Stimulated activated CD8-positive, alpha-beta memory T cell treated with anti-CD3 and anti-CD28 coated beads, Interleukin-15, amount 100 ng/mL, for 48 hours (primary cell): ENCODE measurements at regions not wholly inside any gene's neighbourhood (a gene's known extent, or its start where the extent isn't known, plus 50 kb on each side); places are given as distances from the start of the nearest gene placed in this dataset.
A peak's percentile ranks its signal among the peaks of the same experiment; 100 is the strongest.

Source experiments
- DNase-seq, 2 donors: peaks; one replicate each; pipeline ENCODE4 v3.0.0-alpha.2; 2020; ENCODE audit warnings: low read depth in 2 of 2

DNA sequence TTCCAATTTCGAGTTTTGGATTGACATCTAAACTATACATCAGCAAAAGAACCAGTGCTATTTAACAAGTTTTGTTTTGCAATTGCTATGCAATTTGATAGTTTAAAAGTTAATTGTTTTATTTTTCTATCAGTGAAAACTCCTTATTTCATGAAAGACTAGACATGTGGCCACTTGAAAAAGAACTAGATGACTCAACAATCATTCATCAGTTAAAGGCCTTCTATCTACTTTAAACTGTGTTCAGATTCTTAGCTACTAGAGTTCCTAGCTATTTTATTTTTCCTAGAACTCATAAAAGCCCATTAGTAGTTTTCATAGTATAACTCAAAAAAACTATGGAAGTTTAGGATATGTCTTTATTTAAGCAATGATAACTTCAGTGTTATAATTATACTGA lies 104.6 kb upstream of the LSM8 start:
- DNase-seq: no peak

DNA sequence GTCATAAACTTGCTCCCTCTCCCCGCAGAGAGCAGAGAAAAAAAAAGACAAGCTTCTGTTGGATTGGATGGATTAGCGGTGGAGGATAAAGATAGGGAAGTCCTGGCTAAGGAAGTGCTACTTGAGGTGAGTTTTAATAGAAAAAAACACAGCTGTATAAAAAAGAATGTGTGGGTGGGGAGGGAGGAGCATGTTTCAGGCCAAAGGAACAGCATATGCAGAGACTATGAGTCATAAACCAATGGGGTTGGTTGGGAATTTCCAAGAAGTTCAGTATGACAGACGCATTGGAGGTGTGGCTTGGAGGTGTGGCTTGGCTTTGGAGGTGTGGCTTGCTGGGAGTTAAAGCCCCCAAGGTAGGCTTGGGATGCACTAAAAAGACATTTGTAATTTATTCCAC lies 103.0 kb upstream of the LSM8 start:
- peak; percentile 20 to 34 for DNase-seq

DNA sequence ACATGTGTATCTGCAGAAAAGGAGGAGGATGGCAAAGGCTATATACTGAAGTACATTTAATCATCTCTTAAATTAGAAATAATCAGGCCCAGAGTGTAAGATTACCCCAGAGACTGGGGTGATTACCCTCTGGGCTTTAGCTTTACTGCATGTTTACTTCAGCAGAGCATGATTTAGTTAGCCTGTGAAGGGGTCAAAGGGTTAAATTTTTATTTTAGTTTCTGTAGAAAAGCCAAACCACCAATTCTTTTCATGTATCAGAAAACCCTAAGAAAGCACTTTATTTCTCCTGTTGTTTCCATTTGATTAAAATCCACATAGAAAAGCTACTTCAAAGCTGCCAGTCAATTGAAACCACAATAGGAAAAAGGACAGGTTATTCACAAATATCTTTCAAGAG lies 101.5 kb upstream of the LSM8 start:
- no peak for DNase-seq

DNA sequence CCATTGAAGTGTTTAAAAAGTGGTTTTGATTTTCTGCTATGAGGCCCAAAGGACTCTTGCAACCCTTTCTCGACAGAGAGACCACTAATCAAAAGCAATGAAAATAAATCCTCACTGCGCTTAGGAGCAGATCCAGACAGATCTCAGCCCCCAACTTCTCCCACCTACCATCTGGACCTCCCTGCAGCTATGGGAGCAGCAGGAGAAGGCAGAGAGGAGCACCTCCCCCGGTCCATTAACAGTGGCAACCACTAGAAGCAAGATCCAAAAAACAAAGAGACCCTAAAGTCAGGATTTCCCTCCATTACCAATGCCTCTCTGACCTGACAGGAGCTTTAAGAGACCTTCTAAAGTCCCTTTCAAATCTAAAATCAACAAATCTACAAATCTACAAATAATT lies 99.0 kb upstream of the LSM8 start:
- DNase-seq: no peak

DNA sequence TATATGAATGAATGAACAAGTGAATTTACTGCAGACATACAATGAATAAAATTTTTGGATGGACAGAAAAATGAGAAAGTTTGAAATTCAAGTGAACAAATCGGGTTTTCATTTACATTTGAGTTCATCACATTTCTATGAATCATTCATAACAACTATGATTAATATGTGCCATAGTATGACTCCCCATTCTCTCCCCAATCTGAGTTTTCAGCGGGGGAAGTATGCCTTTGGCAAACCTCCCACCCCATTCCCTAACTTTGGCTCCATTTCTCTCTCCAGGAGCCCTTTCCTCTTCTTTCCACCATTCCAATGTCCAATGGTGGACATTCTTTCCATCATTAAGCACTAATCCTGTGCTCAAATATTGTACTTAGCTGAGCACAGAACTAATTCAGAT lies 96.8 kb upstream of the LSM8 start:
- no peak for DNase-seq

DNA sequence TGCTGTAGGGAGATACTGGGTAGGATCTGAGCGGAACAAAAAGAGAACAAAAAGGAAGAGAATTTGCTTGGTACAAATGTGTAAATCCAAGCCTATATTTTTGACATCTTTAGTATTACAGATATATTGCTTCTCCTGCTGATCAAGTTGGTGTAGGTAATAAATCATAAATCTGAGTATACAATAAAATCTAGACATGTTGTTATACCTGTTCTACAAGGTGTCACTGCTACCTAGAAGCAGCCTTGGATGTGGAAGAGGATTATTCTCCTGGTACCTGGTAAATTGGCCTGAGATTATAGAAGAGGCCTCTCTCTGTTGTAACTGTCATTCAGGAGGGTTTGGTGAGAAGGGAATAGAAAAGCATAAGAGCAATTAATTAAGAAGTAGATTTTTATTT lies 89.9 kb upstream of the LSM8 start:
- DNase-seq: no peak

DNA sequence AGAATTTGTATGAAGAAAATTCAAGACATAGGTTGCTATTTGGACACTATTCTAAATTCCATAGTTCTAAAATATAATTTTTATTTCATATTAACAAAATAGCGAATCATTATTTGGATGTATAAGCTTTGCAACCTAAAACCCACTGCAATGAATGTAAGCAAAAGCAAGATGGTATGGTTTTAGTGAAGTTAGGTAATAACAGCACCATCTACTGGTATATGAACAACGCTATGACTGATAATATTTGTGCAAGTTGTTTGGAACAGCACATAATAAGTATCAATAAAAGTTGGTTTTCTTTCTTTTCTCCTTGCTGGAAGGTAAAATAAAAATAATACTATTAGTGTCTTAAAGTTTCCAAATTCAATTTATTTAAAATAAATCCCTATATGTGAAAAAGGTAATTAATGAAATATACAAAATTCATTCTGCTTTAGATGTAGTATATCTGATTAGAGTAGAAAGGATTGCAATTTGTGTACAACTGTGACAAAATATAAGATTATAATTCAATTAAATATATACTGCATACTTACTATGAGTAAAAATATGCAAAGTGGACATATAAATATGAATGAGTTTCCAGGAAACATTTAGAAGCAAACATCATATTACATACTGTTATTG lies 79.0 kb upstream of the LSM8 start:
- no peak for DNase-seq

DNA sequence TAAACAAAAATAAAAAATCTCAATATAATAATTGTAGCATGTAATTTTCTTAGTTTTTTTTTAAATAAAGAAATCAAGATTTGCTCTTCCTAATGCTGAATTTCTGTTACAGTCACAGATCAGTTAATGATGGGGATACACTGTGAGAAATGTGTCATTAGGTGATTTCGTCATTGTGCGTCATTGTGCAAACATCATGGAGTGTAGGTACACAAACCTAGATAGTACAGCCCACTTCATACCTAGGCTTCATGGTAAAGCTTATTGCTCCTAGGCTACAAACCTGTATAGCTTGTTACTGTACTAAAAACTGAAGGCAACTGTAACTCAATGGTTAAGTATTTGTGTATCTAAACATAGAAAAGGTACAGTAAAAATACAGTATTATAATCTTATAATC lies 74.4 kb upstream of the LSM8 start:
- DNase-seq: no peak

DNA sequence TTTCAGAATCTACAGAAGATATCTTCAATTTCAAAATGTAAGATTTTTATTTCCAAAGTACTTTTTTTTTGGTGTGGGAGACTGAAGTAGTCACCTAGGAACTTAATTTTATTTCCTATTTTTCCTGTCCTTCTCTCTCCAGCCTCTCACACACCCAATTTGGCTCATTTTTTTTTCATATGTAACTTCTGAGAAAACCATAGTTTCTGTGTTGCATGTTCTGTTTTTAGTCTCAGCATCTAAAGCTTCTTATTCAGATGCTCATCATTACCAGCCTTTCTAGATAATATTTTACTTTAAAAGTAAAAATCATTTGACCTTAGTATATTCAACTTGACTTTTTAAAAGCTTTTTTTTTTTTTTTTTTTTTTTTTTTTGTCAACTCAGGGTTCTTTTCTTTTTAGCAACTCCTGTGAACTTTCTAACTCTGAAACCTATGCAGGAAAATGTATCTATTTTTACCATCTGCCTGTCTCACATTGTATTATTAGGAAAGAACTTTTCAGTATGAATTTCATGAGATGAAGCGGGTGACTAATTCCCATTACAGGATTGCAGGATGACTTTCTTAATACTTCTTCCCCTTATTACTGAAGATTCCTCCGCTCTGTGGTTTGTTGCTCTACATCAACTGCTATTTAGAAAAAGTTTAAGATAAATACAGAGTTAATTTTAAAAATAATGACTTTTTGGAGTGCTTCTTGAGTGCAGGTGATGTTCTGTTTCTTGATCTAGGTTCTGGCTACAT lies 73.6 kb upstream of the LSM8 start:
- no peak for DNase-seq

DNA sequence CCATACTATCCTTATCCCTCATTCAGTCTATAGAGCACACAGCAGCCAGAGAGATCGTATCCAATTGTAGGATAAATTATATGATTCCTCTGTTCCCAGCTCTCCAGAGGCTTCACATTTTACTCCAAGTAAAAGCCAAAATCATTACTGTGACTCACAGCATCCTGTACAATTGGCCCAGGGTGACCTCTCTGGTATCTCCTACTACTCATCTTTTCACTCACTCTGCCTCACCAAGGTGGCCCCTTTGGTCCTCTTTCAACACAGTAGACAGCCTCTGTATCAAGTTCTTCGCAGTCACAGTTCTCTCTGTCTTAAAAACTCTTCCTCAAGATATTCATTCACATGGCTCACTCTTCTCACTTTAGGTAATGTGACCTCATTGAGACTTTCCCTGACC lies 72.6 kb upstream of the LSM8 start:
- DNase-seq: no peak

DNA sequence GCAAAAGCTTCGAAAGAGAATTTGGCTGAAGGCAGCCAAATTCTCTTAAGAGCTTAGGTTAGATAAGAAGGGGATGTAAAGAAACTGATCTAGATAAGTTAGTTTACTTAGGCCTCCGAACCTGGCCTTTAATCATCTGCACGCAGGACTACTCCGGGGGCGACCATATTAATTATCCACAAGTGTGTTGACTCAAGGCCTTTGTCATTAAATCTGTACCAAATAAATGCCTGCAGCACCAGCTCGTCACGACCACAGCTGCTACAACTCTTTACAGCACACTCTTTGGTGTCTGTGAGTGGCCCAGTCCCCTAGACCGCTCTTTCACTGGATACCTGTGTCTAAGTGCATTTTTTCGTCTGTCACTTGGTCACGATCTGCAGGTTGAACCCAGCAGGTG lies 69.8 kb upstream of the LSM8 start:
- DNase-seq: no peak

DNA sequence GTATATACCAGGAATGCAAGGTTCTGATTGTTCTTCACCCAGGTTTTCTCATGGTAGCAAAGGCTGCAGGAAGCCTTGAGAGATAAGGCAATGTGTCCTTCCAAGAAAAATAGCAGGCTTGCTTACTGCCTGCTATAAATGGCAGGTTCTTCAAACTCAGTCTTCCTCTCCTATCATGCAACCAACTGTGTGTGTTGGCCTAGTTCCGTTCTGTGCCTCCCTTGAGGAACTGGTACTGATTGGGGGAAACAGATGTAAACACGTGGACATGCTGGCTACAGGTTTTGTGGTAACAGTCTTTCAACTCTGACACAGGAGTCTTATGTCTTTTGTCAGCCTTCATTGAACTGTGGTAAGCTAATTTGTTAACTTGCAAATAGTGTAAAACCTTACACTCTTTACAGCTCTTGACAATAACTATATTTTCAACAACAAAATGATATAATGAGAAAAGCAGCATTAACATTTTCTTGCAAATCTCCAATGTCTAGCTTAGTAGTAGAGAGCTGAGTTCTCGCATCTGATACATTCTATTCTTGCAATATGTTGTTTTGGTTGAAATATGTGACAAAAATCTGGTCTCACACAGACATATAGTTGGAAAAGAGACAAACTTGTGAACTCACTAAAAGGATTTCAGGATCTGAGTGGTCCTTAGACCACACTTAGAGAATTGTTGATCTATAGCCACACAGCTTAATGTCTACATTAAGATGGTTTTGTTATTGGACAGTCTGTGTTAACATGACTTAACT lies 54.7 kb upstream of the LSM8 start:
- DNase-seq: no peak

DNA sequence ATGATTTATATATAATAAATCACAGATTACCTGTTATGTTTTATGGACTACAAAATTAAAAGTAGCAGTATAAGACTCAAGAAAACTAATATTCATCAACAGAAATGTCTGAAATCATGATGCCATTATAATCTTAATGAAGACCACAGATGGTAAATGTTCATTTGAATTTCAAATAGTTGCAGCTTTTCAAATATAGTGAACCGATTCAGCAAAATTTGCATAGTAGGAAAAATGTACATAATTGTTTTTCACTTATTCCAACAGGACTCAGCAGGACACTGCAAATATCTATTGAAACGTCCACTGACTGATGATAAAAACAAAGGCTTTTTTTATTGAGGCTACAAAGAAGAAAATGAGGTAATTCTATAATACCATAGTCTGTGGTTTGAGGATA lies 51.2 kb upstream of the LSM8 start:
- no peak for DNase-seq
